ENCODE measurements at regions not wholly inside any gene's neighbourhood (a gene's known extent, or its start where the extent isn't known, plus 50 kb on each side); places are given as distances from the start of the nearest gene placed in this dataset.
A peak's percentile ranks its signal among the peaks of the same experiment; 100 is the strongest.

- no peak for TF ChIP-seq TCF4 (CRISPR knock-in tag; IDR thresholded peaks at IDR 0.05; ENCODE audit: borderline replicate concordance)
- TF ChIP-seq RARB (CRISPR knock-in tag; IDR thresholded peaks at IDR 0.05) = no peak
- no peak for TF ChIP-seq ZC3H10 (CRISPR knock-in tag; IDR thresholded peaks at IDR 0.05)
- TF ChIP-seq ZFP30 (CRISPR knock-in tag; IDR thresholded peaks at IDR 0.05) = no peak
- TF ChIP-seq, protein P1, sequence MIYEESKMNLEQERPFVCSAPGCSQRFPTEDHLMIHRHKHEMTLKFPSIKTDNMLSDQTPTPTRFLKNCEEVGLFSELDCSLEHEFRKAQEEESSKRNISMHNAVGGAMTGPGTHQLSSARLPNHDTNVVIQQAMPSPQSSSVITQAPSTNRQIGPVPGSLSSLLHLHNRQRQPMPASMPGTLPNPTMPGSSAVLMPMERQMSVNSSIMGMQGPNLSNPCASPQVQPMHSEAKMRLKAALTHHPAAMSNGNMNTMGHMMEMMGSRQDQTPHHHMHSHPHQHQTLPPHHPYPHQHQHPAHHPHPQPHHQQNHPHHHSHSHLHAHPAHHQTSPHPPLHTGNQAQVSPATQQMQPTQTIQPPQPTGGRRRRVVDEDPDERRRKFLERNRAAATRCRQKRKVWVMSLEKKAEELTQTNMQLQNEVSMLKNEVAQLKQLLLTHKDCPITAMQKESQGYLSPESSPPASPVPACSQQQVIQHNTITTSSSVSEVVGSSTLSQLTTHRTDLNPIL (CRISPR knock-in tag; IDR thresholded peaks at IDR 0.05; ENCODE audit: low read depth) = no peak
- TF ChIP-seq ZNF8 (CRISPR knock-in tag; IDR thresholded peaks at IDR 0.05) = no peak
- TF ChIP-seq SNAI2 (CRISPR knock-in tag; IDR thresholded peaks at IDR 0.05) = no peak
- no peak for TF ChIP-seq CSRNP3 (CRISPR knock-in tag; IDR thresholded peaks at IDR 0.05)
- no peak for ATAC-seq
Observed at GRCh38 chr5:106408570-106408969, 1262.2 kb downstream of the EFNA5 start.

- ATAC-seq = no peak
- TF ChIP-seq TOX (CRISPR knock-in tag; IDR thresholded peaks at IDR 0.05; ENCODE audit: borderline replicate concordance) (no peak), CSDC2 (CRISPR knock-in tag; IDR thresholded peaks at IDR 0.05) (no peak), TCF4 (CRISPR knock-in tag; IDR thresholded peaks at IDR 0.05; ENCODE audit: borderline replicate concordance) (no peak), RARB (CRISPR knock-in tag; IDR thresholded peaks at IDR 0.05) (no peak), PPARA (CRISPR knock-in tag; IDR thresholded peaks at IDR 0.05; ENCODE audit: borderline replicate concordance) (no peak)
- TF ChIP-seq, protein P2, sequence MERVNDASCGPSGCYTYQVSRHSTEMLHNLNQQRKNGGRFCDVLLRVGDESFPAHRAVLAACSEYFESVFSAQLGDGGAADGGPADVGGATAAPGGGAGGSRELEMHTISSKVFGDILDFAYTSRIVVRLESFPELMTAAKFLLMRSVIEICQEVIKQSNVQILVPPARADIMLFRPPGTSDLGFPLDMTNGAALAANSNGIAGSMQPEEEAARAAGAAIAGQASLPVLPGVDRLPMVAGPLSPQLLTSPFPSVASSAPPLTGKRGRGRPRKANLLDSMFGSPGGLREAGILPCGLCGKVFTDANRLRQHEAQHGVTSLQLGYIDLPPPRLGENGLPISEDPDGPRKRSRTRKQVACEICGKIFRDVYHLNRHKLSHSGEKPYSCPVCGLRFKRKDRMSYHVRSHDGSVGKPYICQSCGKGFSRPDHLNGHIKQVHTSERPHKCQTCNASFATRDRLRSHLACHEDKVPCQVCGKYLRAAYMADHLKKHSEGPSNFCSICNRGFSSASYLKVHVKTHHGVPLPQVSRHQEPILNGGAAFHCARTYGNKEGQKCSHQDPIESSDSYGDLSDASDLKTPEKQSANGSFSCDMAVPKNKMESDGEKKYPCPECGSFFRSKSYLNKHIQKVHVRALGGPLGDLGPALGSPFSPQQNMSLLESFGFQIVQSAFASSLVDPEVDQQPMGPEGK (CRISPR knock-in tag; IDR thresholded peaks at IDR 0.05; ENCODE audit: borderline replicate concordance) = no peak
Observed at GRCh38 chr5:106408141-106408540, 1262.6 kb downstream of the EFNA5 start.

GRCh38 chr5:106401561-106401960 lies 1269.2 kb downstream of the EFNA5 start:
- no peak for ATAC-seq
- TF ChIP-seq CSRNP3 (CRISPR knock-in tag; IDR thresholded peaks at IDR 0.05) = no peak
- no peak for TF ChIP-seq TOX (CRISPR knock-in tag; IDR thresholded peaks at IDR 0.05; ENCODE audit: borderline replicate concordance)
- TF ChIP-seq ISL1 (CRISPR knock-in tag; IDR thresholded peaks at IDR 0.05) = no peak
- TF ChIP-seq GLIS3 (CRISPR knock-in tag; IDR thresholded peaks at IDR 0.05) = no peak
- TF ChIP-seq ZFP3 (CRISPR knock-in tag; IDR thresholded peaks at IDR 0.05) = no peak
- TF ChIP-seq ZFP30 (CRISPR knock-in tag; IDR thresholded peaks at IDR 0.05) = no peak

GRCh38 chr5:106399391-106399790 lies 1271.3 kb downstream of the EFNA5 start:
- no peak for TF ChIP-seq TOX (CRISPR knock-in tag; IDR thresholded peaks at IDR 0.05; ENCODE audit: borderline replicate concordance)
- no peak for TF ChIP-seq ESRRG (CRISPR knock-in tag; IDR thresholded peaks at IDR 0.05)
- TF ChIP-seq, protein P1 (CRISPR knock-in tag; IDR thresholded peaks at IDR 0.05; ENCODE audit: low read depth) = no peak
- no peak for TF ChIP-seq ZNF565 (CRISPR knock-in tag; conservative IDR thresholded peaks at IDR 0.05; ENCODE audit: low read depth)
- no peak for TF ChIP-seq TCF4 (CRISPR knock-in tag; IDR thresholded peaks at IDR 0.05; ENCODE audit: borderline replicate concordance)
- TF ChIP-seq, protein P2 (CRISPR knock-in tag; IDR thresholded peaks at IDR 0.05; ENCODE audit: borderline replicate concordance) = no peak
- no peak for TF ChIP-seq ZNF70 (CRISPR knock-in tag; IDR thresholded peaks at IDR 0.05)
- no peak for TF ChIP-seq ZC3H10 (CRISPR knock-in tag; IDR thresholded peaks at IDR 0.05)
- TF ChIP-seq BACH2 (CRISPR knock-in tag; IDR thresholded peaks at IDR 0.05; ENCODE audit: borderline replicate concordance) = no peak
- TF ChIP-seq, protein P3, sequence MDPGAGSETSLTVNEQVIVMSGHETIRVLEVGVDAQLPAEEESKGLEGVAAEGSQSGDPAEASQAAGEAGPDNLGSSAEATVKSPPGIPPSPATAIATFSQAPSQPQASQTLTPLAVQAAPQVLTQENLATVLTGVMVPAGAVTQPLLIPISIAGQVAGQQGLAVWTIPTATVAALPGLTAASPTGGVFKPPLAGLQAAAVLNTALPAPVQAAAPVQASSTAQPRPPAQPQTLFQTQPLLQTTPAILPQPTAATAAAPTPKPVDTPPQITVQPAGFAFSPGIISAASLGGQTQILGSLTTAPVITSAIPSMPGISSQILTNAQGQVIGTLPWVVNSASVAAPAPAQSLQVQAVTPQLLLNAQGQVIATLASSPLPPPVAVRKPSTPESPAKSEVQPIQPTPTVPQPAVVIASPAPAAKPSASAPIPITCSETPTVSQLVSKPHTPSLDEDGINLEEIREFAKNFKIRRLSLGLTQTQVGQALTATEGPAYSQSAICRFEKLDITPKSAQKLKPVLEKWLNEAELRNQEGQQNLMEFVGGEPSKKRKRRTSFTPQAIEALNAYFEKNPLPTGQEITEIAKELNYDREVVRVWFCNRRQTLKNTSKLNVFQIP (CRISPR knock-in tag; IDR thresholded peaks at IDR 0.05; ENCODE audit: borderline replicate concordance, low read depth) = no peak
- no peak for TF ChIP-seq ZFP30 (CRISPR knock-in tag; IDR thresholded peaks at IDR 0.05)
- no peak for TF ChIP-seq ZNF8 (CRISPR knock-in tag; IDR thresholded peaks at IDR 0.05)
- TF ChIP-seq PPARA (CRISPR knock-in tag; IDR thresholded peaks at IDR 0.05; ENCODE audit: borderline replicate concordance) = no peak
- no peak for TF ChIP-seq SNAI2 (CRISPR knock-in tag; IDR thresholded peaks at IDR 0.05)

More at GRCh38 chr5:106399391-106399790, 1271.3 kb downstream of the EFNA5 start:
- peak; percentile 78 for ATAC-seq
